Kidney tubule cell (primary cell): ENCODE measurements at regions not wholly inside any gene's neighbourhood (a gene's known extent, or its start where the extent isn't known, plus 50 kb on each side); places are given as distances from the start of the nearest gene placed in this dataset.
"Not testable (repeated sequence)": the region's sequence is repeated elsewhere in the genome, so short reads cannot be mapped to it uniquely, and the experiment has no call there.

Experiments
- DNase-seq: peaks from one replicate; pipeline ENCODE4 v3.0.0-alpha.2; 2018; ENCODE audit warnings: low spot score

- DNase-seq: peak; percentile 43
Measured at GRCh38 chr18:961644-962355, 57.1 kb downstream of the ADCYAP1 start.

GRCh38 chr18:963276-963675 lies 58.6 kb downstream of the ADCYAP1 start:
- no peak for DNase-seq

GRCh38 chr18:965921-966758 lies 61.5 kb downstream of the ADCYAP1 start:
- no peak for DNase-seq

GRCh38 chr18:966759-967576 lies 62.3 kb downstream of the ADCYAP1 start:
- no peak for DNase-seq

GRCh38 chr18:968910-969309 lies 64.2 kb downstream of the ADCYAP1 start:
- not testable (repeated sequence) for DNase-seq

GRCh38 chr18:969311-969710 lies 64.6 kb downstream of the ADCYAP1 start:
- DNase-seq: not testable (repeated sequence)

- not testable (repeated sequence) for DNase-seq
Measured at GRCh38 chr18:974606-975005, 69.9 kb downstream of the ADCYAP1 start.

- DNase-seq: not testable (repeated sequence)
Measured at GRCh38 chr18:976393-977128, 71.9 kb downstream of the ADCYAP1 start.

- DNase-seq: not testable (repeated sequence)
Measured at GRCh38 chr18:977327-977726, 72.7 kb downstream of the ADCYAP1 start.

GRCh38 chr18:977732-978131 lies 73.1 kb downstream of the ADCYAP1 start:
- not testable (repeated sequence) for DNase-seq

GRCh38 chr18:980586-980985 lies 75.9 kb downstream of the ADCYAP1 start:
- DNase-seq: no peak

- DNase-seq: no peak
Measured at GRCh38 chr18:984004-984403, 79.3 kb downstream of the ADCYAP1 start.

GRCh38 chr18:985212-985661 lies 80.6 kb downstream of the ADCYAP1 start:
- DNase-seq: peak; percentile 36

- no peak for DNase-seq
Measured at GRCh38 chr18:986051-986450, 81.4 kb downstream of the ADCYAP1 start.

GRCh38 chr18:986552-986951 lies 81.9 kb downstream of the ADCYAP1 start:
- DNase-seq: no peak

- DNase-seq: peak; percentile 40
Measured at GRCh38 chr18:987325-988186, 82.9 kb downstream of the ADCYAP1 start.

GRCh38 chr18:989425-989824 lies 84.8 kb downstream of the ADCYAP1 start:
- DNase-seq: no peak

GRCh38 chr18:990197-990596 lies 85.5 kb downstream of the ADCYAP1 start:
- no peak for DNase-seq

- DNase-seq: no peak
Measured at GRCh38 chr18:991441-991840, 86.8 kb downstream of the ADCYAP1 start.

- DNase-seq: no peak
Measured at GRCh38 chr18:993560-993959, 88.9 kb downstream of the ADCYAP1 start.

- peak; percentile 83 for DNase-seq
Measured at GRCh38 chr18:995629-996028, 91.0 kb downstream of the ADCYAP1 start.
